HL-60 (cell line): ENCODE measurements at regions not wholly inside any gene's neighbourhood (a gene's known extent, or its start where the extent isn't known, plus 50 kb on each side); places are given as distances from the start of the nearest gene placed in this dataset.

ENCODE experiments used
- CTCF ChIP-seq: IDR thresholded peaks from one replicate; pipeline ENCODE4 v1.5.1; 2011; ENCODE audit warnings: low read length, control low read depth, inconsistent platforms; ENCODE audit not compliant: insufficient read depth
- GABPA ChIP-seq: IDR thresholded peaks from 2 replicates; pipeline ENCODE4 v1.6.1; 2012; ENCODE audit warnings: low read depth

- no peak for TF ChIP-seq CTCF
- TF ChIP-seq GABPA, result no peak
Measured at GRCh38 chr6:117169064-117169665, 96.2 kb upstream of the VGLL2 start.
